Fibroblast of villous mesenchyme (primary cell): ENCODE measurements at regions not wholly inside any gene's neighbourhood (a gene's known extent, or its start where the extent isn't known, plus 50 kb on each side); places are given as distances from the start of the nearest gene placed in this dataset.

ENCODE experiments used
- DNase-seq: peaks from one replicate; pipeline ENCODE4 v3.0.0-alpha.2; 2010; ENCODE audit warnings: low read depth
- H3K4me3 ChIP-seq: 2 replicates; pipeline ENCODE4 v1.5.1; 2011; ENCODE audit warnings: low read depth, mild to moderate bottlenecking, low read length
- CTCF ChIP-seq: IDR thresholded peaks from 2 replicates; pipeline ENCODE4 v1.5.1; 2012; ENCODE audit warnings: low read depth, mild to moderate bottlenecking, low read length; ENCODE audit not compliant: insufficient read depth

GRCh38 chr10:118965096-118965495 is 64.4 kb upstream of the NANOS1 start:
- H3K4me3 ChIP-seq, result no peak overlapping the region
- TF ChIP-seq CTCF, result no peak
- no peak for DNase-seq

- H3K4me3 ChIP-seq, result no peak overlapping the region
- no peak for TF ChIP-seq CTCF
- DNase-seq, result no peak
These were observed 63.9 kb upstream of the NANOS1 start for GRCh38 chr10:118965645-118966044.

GRCh38 chr10:118966076-118966849 is 63.3 kb upstream of the NANOS1 start:
- no peak for TF ChIP-seq CTCF
- no peak for DNase-seq
- H3K4me3 ChIP-seq, result no peak overlapping the region

GRCh38 chr10:118966850-118967125 is 62.7 kb upstream of the NANOS1 start:
- H3K4me3 ChIP-seq, result no peak overlapping the region
- no peak for DNase-seq
- TF ChIP-seq CTCF, result no peak

- TF ChIP-seq CTCF, result no peak
- no peak for DNase-seq
- no peak overlapping the region for H3K4me3 ChIP-seq
These were observed 62.4 kb upstream of the NANOS1 start for GRCh38 chr10:118967160-118967559.

- no peak for TF ChIP-seq CTCF
These were observed 61.5 kb upstream of the NANOS1 start for GRCh38 chr10:118968060-118968459.

GRCh38 chr10:118968482-118968881 is 61.0 kb upstream of the NANOS1 start:
- no peak for TF ChIP-seq CTCF
- DNase-seq, result no peak
- no peak overlapping the region for H3K4me3 ChIP-seq

More at GRCh38 chr10:118968060-118968459, 61.5 kb upstream of the NANOS1 start:
- no peak for DNase-seq
- no peak overlapping the region for H3K4me3 ChIP-seq
